Gastroesophageal sphincter (tissue), 3 donors: ENCODE measurements at regions not wholly inside any gene's neighbourhood (a gene's known extent, or its start where the extent isn't known, plus 50 kb on each side); places are given as distances from the start of the nearest gene placed in this dataset.

Source experiments
- POLR2A ChIP-seq, 2 donors: fragments of 450-650 bp; IDR thresholded peaks; one replicate each; pipeline ENCODE4 v1.6.1; 2017; ENCODE audit warnings: antibody characterized with exemption in 2 of 2, mild to moderate bottlenecking in 2 of 2, moderate library complexity in 1 of 2
- POLR2AphosphoS5 ChIP-seq: sonication (generic); formaldehyde crosslinking; IDR thresholded peaks from one replicate; pipeline ENCODE4 v1.6.1; 2017; ENCODE audit warnings: antibody characterized with exemption
- TF ChIP-seq, protein P1 (sequence below), 4 experiments: fragments of 200-600 bp in 2 of 4; fragments of 450-650 bp in 2 of 4; sonication (generic) in 1 of 4; IDR thresholded peaks; one replicate each; pipeline ENCODE4 v1.5.1; 2017 to 2019; ENCODE audit warnings: antibody characterized with exemption in 4 of 4, mild to moderate bottlenecking in 2 of 4, moderate library complexity in 2 of 4

DNA sequence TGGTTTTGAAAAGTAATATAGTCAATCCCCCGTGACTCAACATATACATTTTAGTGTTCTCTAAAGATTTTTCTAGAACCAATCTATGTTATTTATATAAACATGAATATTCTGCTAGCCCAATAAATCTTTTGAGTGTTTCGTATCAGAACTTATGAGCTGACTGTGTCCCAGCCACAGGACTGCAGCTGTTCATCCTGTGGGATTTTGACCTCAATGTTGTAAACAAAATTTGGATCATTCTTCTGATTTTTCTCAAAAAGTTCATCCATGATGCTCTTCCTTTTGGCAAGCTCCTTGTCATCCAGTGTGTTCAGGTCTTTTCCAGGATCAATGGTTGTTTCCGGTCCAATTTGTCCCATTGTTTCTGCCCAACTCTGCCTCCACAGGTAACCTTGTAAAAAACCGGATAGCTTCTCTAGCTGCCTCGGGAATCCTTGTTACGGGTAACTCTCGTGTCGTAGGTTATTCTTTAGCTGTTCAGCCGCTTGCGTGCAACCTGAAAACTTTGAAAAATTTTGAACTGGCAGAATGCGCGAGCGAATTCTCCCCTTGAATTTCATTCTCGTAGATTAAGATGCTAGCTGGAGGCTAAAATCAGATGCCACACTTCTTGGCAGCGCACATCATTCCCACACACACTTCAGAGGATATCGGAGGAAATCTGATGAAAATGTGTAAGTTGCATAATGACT is 195.2 kb downstream of the SH3BP4 start:
- no peak for TF ChIP-seq POLR2A (IDR thresholded peaks at IDR 0.05)
- TF ChIP-seq, protein P1, sequence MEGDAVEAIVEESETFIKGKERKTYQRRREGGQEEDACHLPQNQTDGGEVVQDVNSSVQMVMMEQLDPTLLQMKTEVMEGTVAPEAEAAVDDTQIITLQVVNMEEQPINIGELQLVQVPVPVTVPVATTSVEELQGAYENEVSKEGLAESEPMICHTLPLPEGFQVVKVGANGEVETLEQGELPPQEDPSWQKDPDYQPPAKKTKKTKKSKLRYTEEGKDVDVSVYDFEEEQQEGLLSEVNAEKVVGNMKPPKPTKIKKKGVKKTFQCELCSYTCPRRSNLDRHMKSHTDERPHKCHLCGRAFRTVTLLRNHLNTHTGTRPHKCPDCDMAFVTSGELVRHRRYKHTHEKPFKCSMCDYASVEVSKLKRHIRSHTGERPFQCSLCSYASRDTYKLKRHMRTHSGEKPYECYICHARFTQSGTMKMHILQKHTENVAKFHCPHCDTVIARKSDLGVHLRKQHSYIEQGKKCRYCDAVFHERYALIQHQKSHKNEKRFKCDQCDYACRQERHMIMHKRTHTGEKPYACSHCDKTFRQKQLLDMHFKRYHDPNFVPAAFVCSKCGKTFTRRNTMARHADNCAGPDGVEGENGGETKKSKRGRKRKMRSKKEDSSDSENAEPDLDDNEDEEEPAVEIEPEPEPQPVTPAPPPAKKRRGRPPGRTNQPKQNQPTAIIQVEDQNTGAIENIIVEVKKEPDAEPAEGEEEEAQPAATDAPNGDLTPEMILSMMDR (IDR thresholded peaks at IDR 0.05) = no peak
- no peak for TF ChIP-seq POLR2AphosphoS5
